PC-3 (cell line): ENCODE measurements at regions not wholly inside any gene's neighbourhood (a gene's known extent, or its start where the extent isn't known, plus 50 kb on each side); places are given as distances from the start of the nearest gene placed in this dataset.

Experiments
- CTCF ChIP-seq: fragments of 300-600 bp; sonication (generic); conservative IDR thresholded peaks from 2 replicates; pipeline ENCODE4 v1.5.1; 2017; ENCODE audit warnings: antibody characterized with exemption, low read depth, mild to moderate bottlenecking, low read length
- EZH2phosphoT487 ChIP-seq: fragments of 300-600 bp; sonication (generic); IDR thresholded peaks from 2 replicates; pipeline ENCODE4 v1.6.1; 2018; ENCODE audit warnings: mild to moderate bottlenecking, antibody characterized with exemption, low read length, borderline replicate concordance

GRCh38 chr9:81118416-81118815, 570.9 kb downstream of the TLE1 start:
- TF ChIP-seq CTCF (no peak), EZH2phosphoT487 (no peak)
